GM19467 (cell line): ENCODE measurements at regions not wholly inside any gene's neighbourhood (a gene's known extent, or its start where the extent isn't known, plus 50 kb on each side); places are given as distances from the start of the nearest gene placed in this dataset.
A peak's percentile ranks its signal among the peaks of the same experiment; 100 is the strongest.
"Not testable (repeated sequence)": the region's sequence is repeated elsewhere in the genome, so short reads cannot be mapped to it uniquely, and the experiment has no call there.

Experiments
- ATAC-seq: cut with Tn5 transposase; IDR thresholded peaks from one replicate; pipeline ENCODE4 v1.9.1; 2021; ENCODE audit warnings: mild to moderate bottlenecking, moderate library complexity; ENCODE audit not compliant: unreplicated experiment

- ATAC-seq, result no peak
Observed at GRCh38 chr11:100528872-100529416, 158.1 kb upstream of the ARHGAP42 start.

DNA sequence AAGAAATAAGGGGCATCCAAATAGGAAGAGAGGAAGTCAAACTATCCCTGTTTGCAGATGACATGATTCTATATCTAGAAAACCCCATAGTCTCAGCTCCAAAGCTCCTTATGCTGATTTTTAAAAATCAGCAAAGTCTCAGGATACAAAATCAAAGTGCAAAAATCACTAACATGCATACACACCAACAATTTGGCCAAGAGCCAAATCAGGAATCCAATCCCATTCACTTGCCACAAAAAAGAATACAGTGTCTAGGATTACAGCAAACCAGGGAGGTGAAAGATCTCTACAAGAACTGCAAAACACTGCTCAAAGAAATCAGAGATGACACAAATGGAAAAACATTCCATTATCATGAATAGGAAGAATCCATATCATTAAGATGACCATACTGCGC, 155.8 kb upstream of the ARHGAP42 start:
- not testable (repeated sequence) for ATAC-seq

- ATAC-seq, result no peak
Observed at GRCh38 chr11:100536979-100537378, 150.1 kb upstream of the ARHGAP42 start.

DNA sequence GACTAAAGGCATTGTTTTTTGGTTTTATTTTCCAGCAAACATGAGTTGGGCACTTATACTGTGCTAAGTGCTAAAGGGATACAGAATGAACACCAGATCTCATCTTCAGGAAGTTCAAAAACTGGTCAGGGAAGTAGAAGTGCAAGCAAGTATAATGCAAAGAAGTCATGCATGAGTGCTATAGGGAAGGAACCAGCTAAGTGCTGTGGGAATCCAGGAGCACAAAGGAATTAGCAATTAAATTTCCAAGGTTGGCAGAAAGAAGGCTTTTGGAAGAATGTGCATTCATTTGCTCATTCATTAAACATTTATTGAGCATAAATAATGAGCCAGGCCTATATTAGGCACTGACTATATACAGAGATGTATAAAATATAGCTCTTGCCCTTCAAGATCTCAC, 143.7 kb upstream of the ARHGAP42 start:
- no peak for ATAC-seq

- no peak for ATAC-seq
Observed at GRCh38 chr11:100545556-100545955, 141.5 kb upstream of the ARHGAP42 start.

DNA sequence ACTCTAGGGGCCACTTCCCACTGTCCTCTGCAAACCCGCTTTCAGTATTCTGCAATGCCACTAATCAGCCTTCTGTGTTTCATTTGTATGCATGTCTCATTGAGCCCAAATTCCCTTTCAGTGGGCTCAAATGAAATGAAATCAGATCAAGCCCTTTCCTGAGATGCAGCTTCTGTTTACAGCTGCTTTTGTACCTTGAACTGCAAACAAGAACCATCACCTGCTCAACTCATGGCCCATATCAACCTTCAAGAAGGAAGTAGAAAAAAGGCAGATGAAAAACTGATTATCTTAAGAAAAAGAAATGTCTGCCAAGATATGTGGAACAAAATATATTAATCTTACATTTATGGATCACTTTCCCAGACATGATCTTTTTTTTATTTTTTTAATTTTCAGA, 141.1 kb upstream of the ARHGAP42 start:
- no peak for ATAC-seq

GRCh38 chr11:100546714-100547113, 140.4 kb upstream of the ARHGAP42 start:
- no peak for ATAC-seq

GRCh38 chr11:100550298-100550697, 136.8 kb upstream of the ARHGAP42 start:
- ATAC-seq, result no peak

DNA sequence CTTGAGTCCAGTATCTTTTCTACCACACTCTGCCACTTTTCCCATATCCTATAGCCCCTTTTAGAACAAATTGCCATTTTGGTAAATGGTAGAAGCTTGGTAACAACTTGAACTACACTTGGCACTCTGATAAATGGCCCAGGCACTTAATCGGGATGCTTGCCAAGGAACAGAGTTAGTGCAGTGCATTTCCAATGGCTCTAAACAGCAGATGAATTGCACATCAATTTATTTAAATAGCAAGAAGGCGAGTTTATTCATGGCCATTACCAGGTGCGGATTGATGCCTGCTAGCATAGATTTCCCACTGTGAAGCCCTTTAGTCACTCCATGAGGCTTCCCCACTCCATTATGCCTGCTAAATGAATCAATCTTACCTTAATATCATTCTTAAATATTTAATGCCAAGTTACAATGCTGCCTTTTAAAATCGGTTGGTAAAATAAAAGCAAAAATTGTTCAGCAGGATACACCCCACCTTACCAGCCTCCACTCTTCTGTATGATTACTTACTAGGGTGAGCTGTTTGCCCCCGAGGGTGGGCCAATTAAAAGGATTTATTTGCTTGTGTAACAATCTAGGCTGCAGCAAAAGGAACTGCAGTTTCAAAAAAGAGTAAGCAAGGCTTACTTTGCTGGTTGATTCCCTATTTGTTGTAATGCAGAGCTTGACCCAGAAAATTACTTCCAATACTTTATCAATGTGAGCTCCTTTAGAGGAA, 136.0 kb upstream of the ARHGAP42 start:
- no peak for ATAC-seq

GRCh38 chr11:100555931-100556330, 131.2 kb upstream of the ARHGAP42 start:
- no peak for ATAC-seq

DNA sequence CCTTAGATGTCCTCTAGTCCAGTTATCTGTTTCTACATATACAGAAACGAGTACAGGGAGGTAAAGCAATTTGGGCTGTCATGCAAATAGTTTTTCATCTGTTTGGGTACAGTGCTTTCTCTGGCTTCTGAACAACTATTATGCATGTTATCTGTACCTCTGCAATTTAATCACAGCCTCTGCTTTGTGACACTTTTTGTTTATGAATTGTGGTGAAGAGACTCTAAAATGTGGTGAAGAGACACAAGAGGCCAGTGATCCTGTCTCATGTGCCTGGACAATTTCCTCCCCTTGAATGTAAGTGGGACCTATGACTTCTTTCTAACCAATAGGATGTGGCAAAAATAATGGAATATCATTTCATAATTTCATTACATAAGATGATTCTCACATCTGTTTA, 130.3 kb upstream of the ARHGAP42 start:
- ATAC-seq, result no peak

DNA sequence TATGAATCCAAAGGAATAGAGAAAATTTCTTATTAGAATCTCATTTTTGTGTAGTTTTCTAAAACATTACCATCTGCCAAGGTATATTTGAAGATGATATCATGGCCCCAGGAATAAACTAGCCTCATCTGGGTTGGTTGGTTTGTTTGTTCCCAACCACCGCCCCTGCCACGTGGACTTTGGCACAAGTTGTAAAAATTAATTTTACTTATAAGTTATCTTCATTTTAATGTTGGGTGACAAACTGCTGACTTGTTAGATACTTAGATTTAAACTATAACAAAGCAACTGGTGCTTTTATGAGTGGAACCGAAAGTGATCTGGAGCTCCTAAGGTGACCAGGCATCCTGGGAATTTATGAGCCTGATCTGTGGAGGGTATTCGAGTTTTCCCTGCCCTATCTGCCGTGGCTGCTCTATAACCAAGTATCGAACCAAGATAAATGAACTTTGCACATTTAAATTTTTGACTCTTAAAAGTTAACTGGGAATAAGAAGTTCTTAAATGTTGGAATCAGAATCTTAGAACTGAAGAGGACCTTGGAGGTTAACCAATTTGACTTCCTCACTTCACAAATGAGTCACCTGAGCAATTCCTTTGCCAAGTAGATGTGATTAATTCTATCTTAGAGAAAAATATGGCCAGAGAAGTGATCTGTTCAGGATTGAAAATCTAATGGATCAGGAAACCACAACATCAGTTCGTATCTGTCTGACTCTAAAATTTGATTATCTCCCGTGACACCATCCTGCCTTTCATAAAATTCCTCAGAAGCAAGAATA, 129.1 kb upstream of the ARHGAP42 start:
- ATAC-seq, result no peak

GRCh38 chr11:100560606-100561005, 126.5 kb upstream of the ARHGAP42 start:
- no peak for ATAC-seq

DNA sequence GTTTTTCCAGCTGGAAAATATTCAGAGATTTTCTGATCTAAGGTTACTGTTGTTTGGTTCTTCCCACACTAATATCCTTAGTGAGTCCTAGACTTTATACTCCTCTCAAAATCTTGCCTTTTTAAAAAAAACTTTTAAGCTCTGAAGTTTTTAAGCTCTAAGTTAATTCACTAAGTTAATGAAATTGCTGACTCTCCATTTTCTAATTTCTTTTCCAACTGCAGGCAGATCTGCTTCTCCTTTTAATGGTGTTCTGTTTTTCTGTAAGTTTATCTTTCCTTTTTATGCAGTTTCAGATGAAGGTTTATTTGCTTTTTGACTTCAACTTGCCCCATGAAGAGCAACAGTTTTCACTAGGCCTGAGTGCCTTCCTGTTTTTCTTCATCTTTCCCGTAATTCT, 125.8 kb upstream of the ARHGAP42 start:
- no peak for ATAC-seq

DNA sequence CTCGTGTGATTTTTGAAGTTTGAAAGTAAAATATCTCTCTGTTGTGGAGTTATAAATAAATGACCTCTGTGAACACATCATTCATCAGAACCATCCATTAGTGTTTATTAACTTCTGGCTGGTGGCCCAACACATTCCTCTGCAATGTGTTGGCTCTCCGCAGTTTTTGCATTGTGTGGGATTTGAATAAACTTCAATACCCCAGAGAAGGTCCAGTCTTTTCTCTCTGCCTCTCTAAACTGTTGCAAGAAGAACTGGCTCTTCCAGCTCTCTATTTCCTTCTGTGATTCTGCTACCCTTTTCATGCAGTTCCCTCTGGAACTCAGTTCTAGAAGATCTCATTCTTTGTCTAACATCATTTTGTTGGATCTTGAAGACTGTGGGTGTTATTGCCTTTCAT, 125.0 kb upstream of the ARHGAP42 start:
- ATAC-seq, result no peak

- no peak for ATAC-seq
Observed at GRCh38 chr11:100563541-100564280, 123.4 kb upstream of the ARHGAP42 start.

DNA sequence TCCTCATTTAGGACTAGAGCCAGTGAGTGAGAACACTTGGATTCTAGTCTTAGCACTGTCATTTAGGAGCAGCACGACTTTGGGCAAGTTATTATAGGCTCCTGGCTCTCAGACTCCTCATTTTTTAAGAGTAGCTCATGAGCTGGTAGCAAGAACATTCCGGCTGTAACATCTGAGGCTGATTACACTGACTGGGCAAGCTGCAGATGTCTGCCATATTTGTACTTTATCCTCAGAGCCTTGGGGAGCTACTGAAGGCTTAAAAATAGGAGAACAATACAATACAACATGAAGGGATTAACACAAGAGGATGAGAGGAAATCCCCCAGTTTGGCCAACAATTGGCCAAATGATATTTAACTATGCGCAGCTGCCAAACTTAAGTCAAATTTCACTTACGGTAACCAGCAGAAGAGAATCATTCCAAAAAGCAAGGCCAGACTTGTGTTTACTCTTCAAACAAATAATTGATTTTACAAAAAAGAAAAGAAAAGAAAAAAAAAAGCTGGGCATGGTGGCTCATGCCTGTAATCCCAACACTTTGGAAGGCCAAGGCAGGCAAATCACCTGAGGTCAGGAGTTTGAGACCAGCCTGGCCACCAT, 113.1 kb upstream of the ARHGAP42 start:
- ATAC-seq, result no peak

DNA sequence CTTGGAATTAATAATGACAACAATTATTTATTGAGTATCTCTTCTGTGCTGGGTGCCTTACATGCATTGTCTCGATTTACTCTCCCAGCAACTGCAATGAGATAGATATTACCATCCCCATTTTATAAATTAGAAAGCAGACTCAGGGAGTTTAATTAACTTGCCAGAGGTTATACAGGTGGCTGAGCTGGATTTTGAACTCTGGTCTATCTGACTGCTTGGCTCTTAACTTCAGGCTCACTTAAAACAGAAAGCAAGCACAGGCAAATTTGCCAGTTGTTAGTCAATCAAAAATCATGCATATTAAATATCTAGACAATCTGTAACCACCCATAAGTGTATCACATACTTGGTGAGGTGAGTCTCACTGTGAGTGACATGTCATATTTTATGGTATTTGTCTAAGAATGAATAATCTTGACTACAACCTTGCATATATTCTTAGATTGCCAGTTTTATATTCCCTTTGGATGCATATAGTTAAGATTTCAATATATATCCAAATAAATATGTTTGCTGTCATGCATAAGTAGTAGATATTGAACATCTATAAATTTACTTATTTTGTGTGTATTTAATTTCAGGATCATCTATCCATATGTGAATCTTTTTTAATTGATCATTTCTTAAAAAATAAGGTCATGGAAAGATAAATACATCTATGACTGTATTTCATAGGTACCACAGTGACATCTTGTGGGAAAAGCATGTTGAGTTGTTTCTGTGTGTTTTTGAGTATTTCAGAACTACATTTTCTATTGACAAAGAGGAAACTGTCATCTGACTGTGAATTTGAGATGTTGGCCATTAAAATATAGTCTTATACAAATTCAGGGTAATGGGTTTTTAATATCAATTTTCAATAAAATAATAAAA, 112.0 kb upstream of the ARHGAP42 start:
- no peak for ATAC-seq

DNA sequence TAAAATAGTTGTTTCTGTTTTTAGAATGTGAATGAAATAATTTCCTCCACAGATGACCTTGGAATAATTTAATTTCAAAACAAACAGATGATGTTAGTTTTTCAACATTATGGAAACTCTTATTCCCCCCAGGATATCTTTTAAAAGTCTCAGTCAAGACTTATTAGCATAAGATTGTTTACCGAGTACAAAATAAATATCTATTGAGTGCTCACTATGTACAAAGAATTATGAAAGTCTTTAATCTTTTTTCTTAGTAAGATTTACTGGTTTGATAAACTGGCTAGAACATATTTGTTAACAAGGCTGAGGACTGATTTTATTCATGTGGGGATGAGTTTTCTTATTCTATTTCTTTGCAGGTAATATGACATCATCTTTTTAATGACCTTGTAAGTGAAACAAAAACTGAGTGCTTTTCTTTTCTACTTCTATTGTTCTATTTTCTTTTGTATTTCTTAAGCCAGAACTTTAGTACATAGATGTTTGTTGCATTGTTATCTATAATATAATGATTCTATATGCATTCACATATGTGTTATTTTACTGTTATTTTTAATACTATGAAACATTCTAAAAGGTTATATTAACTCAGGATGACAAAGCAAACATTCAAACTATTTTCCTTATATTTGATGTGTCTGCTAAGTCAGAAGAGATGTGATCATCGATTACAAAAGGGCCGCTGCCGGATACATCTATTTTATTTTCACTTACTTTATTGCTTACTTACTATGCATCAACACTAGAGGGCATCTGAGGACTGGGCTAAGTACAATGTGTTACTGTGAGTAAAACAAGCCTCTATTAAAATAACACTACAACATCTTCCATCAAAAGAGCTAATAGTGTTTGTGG, 111.0 kb upstream of the ARHGAP42 start:
- peak; percentile 68 for ATAC-seq
